Smooth muscle cell (in vitro differentiated cells): ENCODE measurements at regions not wholly inside any gene's neighbourhood (a gene's known extent, or its start where the extent isn't known, plus 50 kb on each side); places are given as distances from the start of the nearest gene placed in this dataset.

ENCODE experiments used
- DNase-seq: peaks from one replicate; lab custom pipeline; 2025; ENCODE audit not compliant: unreplicated experiment; lab: John Stamatoyannopoulos, UW
- H2AFZ ChIP-seq: fragments of 200-600 bp; sonication (generic); 2 replicates; pipeline ENCODE4 v1.6.0; 2016; ENCODE audit warnings: antibody characterized with exemption, low read depth, mild to moderate bottlenecking
- H3F3A ChIP-seq: fragments of 200-600 bp; sonication (generic); 2 replicates; pipeline ENCODE4 v1.6.0; 2017; ENCODE audit warnings: antibody characterized with exemption, low read depth
- H3K27ac ChIP-seq: fragments of 200-600 bp; sonication (generic); 2 replicates; pipeline ENCODE4 v1.5.1; 2016; ENCODE audit warnings: low read depth, mild to moderate bottlenecking
- H3K27me3 ChIP-seq: fragments of 200-600 bp; sonication (generic); 2 replicates; pipeline ENCODE4 v1.6.1; 2016; ENCODE audit warnings: low read depth, mild to moderate bottlenecking
- H3K36me3 ChIP-seq: fragments of 200-600 bp; sonication (generic); 2 replicates; pipeline ENCODE4 v1.5.1; 2016; ENCODE audit warnings: low read depth
- H3K4me1 ChIP-seq: fragments of 200-600 bp; sonication (generic); 2 replicates; pipeline ENCODE4 v1.5.1; 2016; ENCODE audit warnings: low read depth
- H3K4me2 ChIP-seq: fragments of 200-600 bp; sonication (generic); 2 replicates; pipeline ENCODE4 v1.6.0; 2016; ENCODE audit warnings: mild to moderate bottlenecking
- H3K4me3 ChIP-seq: fragments of 200-600 bp; sonication (generic); 2 replicates; pipeline ENCODE4 v1.5.1; 2016; ENCODE audit warnings: mild to moderate bottlenecking
- H3K79me2 ChIP-seq: fragments of 200-600 bp; sonication (generic); 2 replicates; pipeline ENCODE4 v1.6.0; 2016; ENCODE audit warnings: low read depth, mild to moderate bottlenecking
- H3K9ac ChIP-seq: fragments of 200-600 bp; sonication (generic); 2 replicates; pipeline ENCODE4 v1.6.0; 2016; ENCODE audit warnings: low read depth
- H3K9me3 ChIP-seq: fragments of 200-600 bp; sonication (generic); replicated peaks from 2 replicates; pipeline ENCODE4 v1.5.1; 2016; ENCODE audit warnings: low read depth
- H4K20me1 ChIP-seq: fragments of 200-600 bp; sonication (generic); 2 replicates; pipeline ENCODE4 v1.6.0; 2016; ENCODE audit warnings: low read depth
- CTCF ChIP-seq: fragments of 200-600 bp; sonication (generic); IDR thresholded peaks from 2 replicates; pipeline ENCODE4 v1.5.1; 2017; ENCODE audit warnings: borderline replicate concordance, mild to moderate bottlenecking, antibody characterized with exemption; ENCODE audit not compliant: insufficient read depth, poor library complexity, severe bottlenecking
- WGBS: methylation state at CpG from one replicate; pipeline ENCODE4 v1.1.7; 2016; ENCODE audit warnings: low lambda C conversion rate; 5-methylcytosine and 5-hydroxymethylcytosine counted together

DNA sequence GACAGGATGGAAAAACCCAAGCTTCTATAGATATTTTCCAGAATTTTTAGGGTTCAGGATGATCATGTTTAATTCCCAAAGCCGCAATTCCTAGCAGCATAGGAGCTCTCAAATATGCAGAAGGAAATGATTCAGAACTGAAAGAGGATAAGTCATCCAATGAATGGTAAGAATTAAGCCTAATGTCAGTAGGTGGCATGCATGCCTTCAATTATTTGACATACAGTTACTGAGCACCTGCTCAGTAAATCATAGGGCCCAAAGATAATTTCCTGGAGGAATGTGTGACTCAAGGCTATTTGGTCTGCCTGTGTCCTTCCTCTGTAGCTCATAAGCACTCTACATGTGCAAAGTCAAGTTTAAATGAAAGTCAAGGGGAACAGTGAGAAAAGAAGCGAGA lies 116.8 kb upstream of the SLC38A4 start:
- Histone ChIP-seq H3K36me3 (no peaks in the 10 kb centered on the region), H3F3A (no peaks in the 10 kb centered on the region), H3K79me2 (no peaks in the 10 kb centered on the region), H3K27me3 (no peaks in the 10 kb centered on the region), H3K9ac (no peak overlapping the region), H3K4me1 (no peaks in the 10 kb centered on the region), H2AFZ (no peak overlapping the region), H3K9me3 (no peaks in the 10 kb centered on the region), H3K4me2 (no peak overlapping the region), H3K27ac (no peak overlapping the region), H3K4me3 (no peak overlapping the region), H4K20me1 (no peaks in the 10 kb centered on the region)
- no peak for DNase-seq
- 78% methylated on average over 2 of the region's 2 CpGs for WGBS
- no peak for TF ChIP-seq CTCF

- 11% methylated on average over 2 of the region's 2 CpGs for WGBS
- no peak for TF ChIP-seq CTCF
- Histone ChIP-seq H3K36me3 (no peaks in the 10 kb centered on the region), H3K4me3 (no peak overlapping the region), H3K27me3 (no peaks in the 10 kb centered on the region), H3K9me3 (no peaks in the 10 kb centered on the region), H3F3A (no peaks in the 10 kb centered on the region), H3K9ac (no peak overlapping the region), H3K4me1 (no peaks in the 10 kb centered on the region), H3K79me2 (no peaks in the 10 kb centered on the region), H4K20me1 (no peaks in the 10 kb centered on the region), H3K27ac (no peak overlapping the region), H3K4me2 (no peak overlapping the region), H2AFZ (no peak overlapping the region)
- no peak for DNase-seq
Observed at GRCh38 chr12:46944088-46944487, 118.3 kb upstream of the SLC38A4 start.

DNA sequence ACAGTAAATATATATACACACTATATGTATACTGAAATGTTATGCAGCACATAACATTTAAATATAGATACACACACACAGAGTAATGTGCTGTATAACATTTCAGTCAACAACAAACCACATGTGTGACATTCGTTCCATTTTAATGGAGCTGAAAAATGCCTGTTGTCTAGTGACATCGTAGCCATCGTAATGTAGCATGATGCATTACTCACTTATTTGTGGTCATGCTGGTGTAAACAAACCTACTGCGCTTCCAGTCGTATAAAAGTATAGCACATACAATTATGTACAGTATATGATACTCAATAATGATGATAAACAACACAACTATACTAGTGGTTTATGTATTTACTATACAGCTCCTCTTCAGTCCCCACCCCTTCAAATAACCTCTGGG lies 119.0 kb upstream of the SLC38A4 start:
- Histone ChIP-seq H3K4me3 (no peak overlapping the region), H3F3A (no peaks in the 10 kb centered on the region), H3K4me1 (no peaks in the 10 kb centered on the region), H3K4me2 (no peak overlapping the region), H3K27ac (no peak overlapping the region), H3K36me3 (no peaks in the 10 kb centered on the region), H2AFZ (no peak overlapping the region), H3K9ac (no peak overlapping the region), H3K9me3 (no peaks in the 10 kb centered on the region), H4K20me1 (no peaks in the 10 kb centered on the region), H3K79me2 (no peaks in the 10 kb centered on the region), H3K27me3 (no peaks in the 10 kb centered on the region)
- WGBS: 55% methylated on average over 5 of the region's 5 CpGs
- TF ChIP-seq CTCF: no peak
- no peak for DNase-seq

GRCh38 chr12:46945591-46945990 lies 119.8 kb upstream of the SLC38A4 start:
- DNase-seq: no peak
- H2AFZ ChIP-seq: no peak overlapping the region
- H3K9me3 ChIP-seq: no peaks in the 10 kb centered on the region
- H3K27ac ChIP-seq: no peak overlapping the region
- 96% methylated on average over 3 of the region's 3 CpGs for WGBS
- no peaks in the 10 kb centered on the region for H4K20me1 ChIP-seq
- H3K4me2 ChIP-seq: no peak overlapping the region
- no peaks in the 10 kb centered on the region for H3K27me3 ChIP-seq
- no peak overlapping the region for H3K4me3 ChIP-seq
- no peak overlapping the region for H3K9ac ChIP-seq
- no peaks in the 10 kb centered on the region for H3K36me3 ChIP-seq
- no peak for TF ChIP-seq CTCF
- H3K4me1 ChIP-seq: no peaks in the 10 kb centered on the region
- no peaks in the 10 kb centered on the region for H3F3A ChIP-seq
- H3K79me2 ChIP-seq: no peaks in the 10 kb centered on the region
